Spleen (tissue), 7 donors: ENCODE measurements at regions not wholly inside any gene's neighbourhood (a gene's known extent, or its start where the extent isn't known, plus 50 kb on each side); places are given as distances from the start of the nearest gene placed in this dataset.

ENCODE experiments used
- POLR2A ChIP-seq, 3 donors: fragments of 450-650 bp; IDR thresholded peaks; one replicate each; pipeline ENCODE4 v1.5.1; 2017; ENCODE audit warnings: antibody characterized with exemption in 3 of 3, mild to moderate bottlenecking in 1 of 3
- TF ChIP-seq, protein P1 (sequence below), 11 experiments: fragments of 200-600 bp in 7 of 11; fragments of 450-650 bp in 4 of 11; sonication (generic) in 4 of 11; IDR thresholded peaks in 8 of 11; conservative IDR thresholded peaks in 3 of 11; 1 replicate in 7 of 11; 2 replicates in 4 of 11; pipeline versions ENCODE4 v1.4.0 to v1.8.0; 2016 to 2021; ENCODE audit warnings: antibody characterized with exemption in 11 of 11, inconsistent platforms in 4 of 11, mild to moderate bottlenecking in 1 of 11
- donor health status: DM: no; HTN: no; CAD: no; lungs with moderate emphysema.
- donor health status: DM: no; HTN: no; CAD: no.
- donor health status: DM: no; HTN: no; CAD: no.

DNA sequence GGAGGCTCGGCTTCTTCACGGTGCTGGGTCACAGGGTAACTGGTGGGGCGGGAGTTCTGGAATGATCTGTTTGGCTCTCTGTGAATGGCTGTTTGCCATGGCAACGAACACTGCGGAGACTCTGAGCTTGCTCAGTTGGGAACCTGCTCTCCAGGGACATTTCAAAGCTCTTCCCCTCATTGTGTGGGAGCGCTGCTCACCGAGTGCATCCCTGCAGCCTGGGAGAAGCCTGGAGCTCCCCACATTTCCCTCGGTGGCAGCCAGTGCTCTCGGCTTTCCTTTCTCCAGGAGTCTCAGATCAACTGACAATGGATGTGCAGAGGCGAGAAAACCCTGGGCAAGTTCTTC, 57.6 kb upstream of the CACUL1 start:
- TF ChIP-seq, protein P1, sequence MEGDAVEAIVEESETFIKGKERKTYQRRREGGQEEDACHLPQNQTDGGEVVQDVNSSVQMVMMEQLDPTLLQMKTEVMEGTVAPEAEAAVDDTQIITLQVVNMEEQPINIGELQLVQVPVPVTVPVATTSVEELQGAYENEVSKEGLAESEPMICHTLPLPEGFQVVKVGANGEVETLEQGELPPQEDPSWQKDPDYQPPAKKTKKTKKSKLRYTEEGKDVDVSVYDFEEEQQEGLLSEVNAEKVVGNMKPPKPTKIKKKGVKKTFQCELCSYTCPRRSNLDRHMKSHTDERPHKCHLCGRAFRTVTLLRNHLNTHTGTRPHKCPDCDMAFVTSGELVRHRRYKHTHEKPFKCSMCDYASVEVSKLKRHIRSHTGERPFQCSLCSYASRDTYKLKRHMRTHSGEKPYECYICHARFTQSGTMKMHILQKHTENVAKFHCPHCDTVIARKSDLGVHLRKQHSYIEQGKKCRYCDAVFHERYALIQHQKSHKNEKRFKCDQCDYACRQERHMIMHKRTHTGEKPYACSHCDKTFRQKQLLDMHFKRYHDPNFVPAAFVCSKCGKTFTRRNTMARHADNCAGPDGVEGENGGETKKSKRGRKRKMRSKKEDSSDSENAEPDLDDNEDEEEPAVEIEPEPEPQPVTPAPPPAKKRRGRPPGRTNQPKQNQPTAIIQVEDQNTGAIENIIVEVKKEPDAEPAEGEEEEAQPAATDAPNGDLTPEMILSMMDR (IDR thresholded peaks at IDR 0.05 in 8 of 11, conservative IDR thresholded peaks at IDR 0.05 in 3 of 11): no peak
- TF ChIP-seq POLR2A (IDR thresholded peaks at IDR 0.05): no peak
